Spinal cord (tissue), 9 donors: ENCODE measurements at regions not wholly inside any gene's neighbourhood (a gene's known extent, or its start where the extent isn't known, plus 50 kb on each side); places are given as distances from the start of the nearest gene placed in this dataset.
"Not testable (repeated sequence)": the region's sequence is repeated elsewhere in the genome, so short reads cannot be mapped to it uniquely, and the experiment has no call there.

Experiments used
- DNase-seq, 6 donors: peaks; one replicate each; pipeline versions ENCODE4 v3.0.0 to v3.0.0-alpha.2; 2013 to 2015; ENCODE audit warnings: low spot score in 6 of 6, low read depth in 4 of 6
- H3K27ac ChIP-seq: one replicate; pipeline ENCODE4 v1.5.1; 2013; ENCODE audit warnings: low read depth, low read length, control low read depth
- H3K27me3 ChIP-seq: one replicate; pipeline ENCODE4 v1.6.1; 2013; ENCODE audit warnings: low read length; ENCODE audit not compliant: control insufficient read depth, insufficient read depth
- H3K36me3 ChIP-seq: one replicate; pipeline ENCODE4 v1.6.1; 2013; ENCODE audit warnings: low read length; ENCODE audit not compliant: control insufficient read depth, insufficient read depth
- H3K4me1 ChIP-seq: one replicate; pipeline ENCODE4 v1.6.1; 2013; ENCODE audit warnings: low read length; ENCODE audit not compliant: control insufficient read depth, insufficient read depth
- H3K4me3 ChIP-seq: one replicate; pipeline ENCODE4 v1.5.1; 2013; ENCODE audit warnings: low read depth, low read length, control low read depth
- H3K9me3 ChIP-seq: one replicate; pipeline ENCODE4 v1.6.1; 2013; ENCODE audit warnings: low read length; ENCODE audit not compliant: control insufficient read depth, insufficient read depth
- WGBS: methylation state at CpG from one replicate; pipeline ENCODE4 v1.1.5; 2013; ENCODE audit warnings: missing lambda C conversion rate; ENCODE audit not compliant: insufficient coverage; 5-methylcytosine and 5-hydroxymethylcytosine counted together
- donor health status: healthy.

GRCh38 chr1:10878469-10878868, 82.0 kb upstream of the CASZ1 start:
- DNase-seq, result no peak
- 82% methylated on average over 7 of the region's 7 CpGs for WGBS
- H3K36me3 ChIP-seq, result no peaks in the 10 kb centered on the region
- H3K27ac ChIP-seq, result no peak overlapping the region
- no peaks in the 10 kb centered on the region for H3K27me3 ChIP-seq
- no peaks in the 10 kb centered on the region for H3K9me3 ChIP-seq
- H3K4me1 ChIP-seq, result no peaks in the 10 kb centered on the region
- H3K4me3 ChIP-seq, result no peak overlapping the region

- no peaks in the 10 kb centered on the region for H3K27me3 ChIP-seq
- no peak for DNase-seq
- H3K27ac ChIP-seq, result no peak overlapping the region
- 77% methylated on average over 5 of the region's 7 CpGs for WGBS
- H3K9me3 ChIP-seq, result no peaks in the 10 kb centered on the region
- H3K4me1 ChIP-seq, result no peaks in the 10 kb centered on the region
- no peaks in the 10 kb centered on the region for H3K36me3 ChIP-seq
- H3K4me3 ChIP-seq, result no peak overlapping the region
These were observed 83.6 kb upstream of the CASZ1 start for GRCh38 chr1:10880063-10880462.

GRCh38 chr1:10881046-10881445, 84.6 kb upstream of the CASZ1 start:
- no peak for DNase-seq
- Histone ChIP-seq H3K27me3 (no peaks in the 10 kb centered on the region), H3K36me3 (no peaks in the 10 kb centered on the region), H3K9me3 (no peaks in the 10 kb centered on the region), H3K4me1 (no peaks in the 10 kb centered on the region), H3K4me3 (no peak overlapping the region), H3K27ac (no peak overlapping the region)
- 78% methylated on average over 10 of the region's 10 CpGs for WGBS

DNA sequence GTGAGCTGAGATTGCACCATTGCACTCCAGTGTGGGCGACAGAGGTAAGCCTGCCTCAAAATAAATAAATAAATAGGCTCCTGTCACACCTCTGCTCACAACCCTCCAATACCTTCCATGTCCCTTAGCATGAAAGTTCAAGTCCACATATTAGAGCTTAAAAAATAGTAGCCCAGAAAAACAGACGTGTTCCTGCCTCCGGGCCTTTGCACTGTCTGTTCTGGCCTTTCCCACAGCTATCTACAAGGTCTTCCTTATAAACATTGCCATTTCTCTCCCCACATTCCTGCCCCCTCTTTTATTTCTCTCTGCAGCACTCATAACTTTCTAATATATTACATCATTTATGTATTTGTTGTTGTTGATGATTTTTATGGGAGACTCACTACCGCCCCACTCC, 85.6 kb upstream of the CASZ1 start:
- DNase-seq, result no peak
- 100% methylated on average over 2 of the region's 4 CpGs for WGBS
- Histone ChIP-seq H3K36me3 (no peaks in the 10 kb centered on the region), H3K4me3 (no peak overlapping the region), H3K4me1 (no peaks in the 10 kb centered on the region), H3K27ac (no peak overlapping the region), H3K27me3 (no peaks in the 10 kb centered on the region), H3K9me3 (no peaks in the 10 kb centered on the region)

DNA sequence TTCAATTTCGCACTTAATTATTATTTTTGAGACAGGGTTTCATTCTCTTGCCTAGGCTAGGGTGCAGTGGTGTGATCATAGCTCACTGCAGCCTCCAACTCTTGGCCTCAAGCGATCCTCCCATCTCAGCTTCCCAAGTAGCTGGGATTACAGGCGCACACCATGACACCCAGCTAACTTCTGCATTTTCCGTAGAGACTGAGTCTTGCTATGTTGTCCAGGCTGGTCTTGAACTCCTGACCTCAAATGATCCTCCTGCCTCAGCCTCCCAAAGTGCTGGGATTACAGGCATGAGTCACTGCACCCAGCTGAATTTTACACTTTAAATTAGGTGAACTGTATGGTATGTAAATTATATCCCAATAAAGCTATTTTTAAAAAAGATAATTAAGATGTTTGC, 90.6 kb upstream of the CASZ1 start:
- H3K9me3 ChIP-seq, H3K4me3 ChIP-seq, H3K4me1 ChIP-seq, H3K27ac ChIP-seq, H3K36me3 ChIP-seq, DNase-seq: not testable (repeated sequence)
- peaks cover 28% of the 10 kb centered on the region for H3K27me3 ChIP-seq
- WGBS, result 100% methylated on average over 3 of the region's 4 CpGs

DNA sequence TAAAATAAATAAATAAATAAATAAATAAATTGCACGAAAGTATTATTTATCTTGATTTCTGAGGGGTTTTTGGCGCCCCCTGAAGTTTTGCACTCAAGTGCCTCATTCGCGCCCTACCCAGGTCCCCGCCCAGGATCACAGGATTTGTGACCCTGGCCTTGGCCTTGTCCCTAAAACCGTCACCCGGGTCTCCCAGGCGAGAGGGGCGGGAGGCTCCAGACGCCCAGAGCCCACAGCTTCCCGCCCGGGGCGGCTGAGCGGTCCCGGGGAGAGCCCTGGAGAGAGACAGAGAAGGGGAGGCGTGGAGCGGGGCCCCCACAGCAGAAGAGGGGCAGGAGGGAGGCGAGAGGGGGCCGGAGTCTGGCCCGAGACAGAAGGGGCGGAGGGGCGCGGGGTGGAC, 91.8 kb upstream of the CASZ1 start:
- no peaks in the 10 kb centered on the region for H3K36me3 ChIP-seq
- 5% methylated on average over 20 of the region's 23 CpGs for WGBS
- no peak for DNase-seq
- H3K4me3 ChIP-seq, result no peak overlapping the region
- H3K27me3 ChIP-seq, result peaks cover 28% of the 10 kb centered on the region
- H3K4me1 ChIP-seq, result peaks cover 9% of the 10 kb centered on the region
- H3K9me3 ChIP-seq, result no peaks in the 10 kb centered on the region
- no peak overlapping the region for H3K27ac ChIP-seq

GRCh38 chr1:10888791-10889649, 92.6 kb upstream of the CASZ1 start:
- Histone ChIP-seq H3K4me3 (no peak overlapping the region), H3K4me1 (peaks cover 9% of the 10 kb centered on the region), H3K27ac (no peak overlapping the region), H3K36me3 (no peaks in the 10 kb centered on the region), H3K27me3 (peaks cover 28% of the 10 kb centered on the region), H3K9me3 (no peaks in the 10 kb centered on the region)
- 5% methylated on average over 60 of the region's 66 CpGs for WGBS
- DNase-seq, result no peak

GRCh38 chr1:10889650-10890353, 93.4 kb upstream of the CASZ1 start:
- Histone ChIP-seq H3K27ac (no peak overlapping the region), H3K4me1 (peaks cover 9% of the 10 kb centered on the region), H3K9me3 (no peaks in the 10 kb centered on the region), H3K36me3 (no peaks in the 10 kb centered on the region), H3K4me3 (no peak overlapping the region), H3K27me3 (peaks cover 28% of the 10 kb centered on the region)
- 66% methylated on average over 20 of the region's 20 CpGs for WGBS
- DNase-seq, result no peak

DNA sequence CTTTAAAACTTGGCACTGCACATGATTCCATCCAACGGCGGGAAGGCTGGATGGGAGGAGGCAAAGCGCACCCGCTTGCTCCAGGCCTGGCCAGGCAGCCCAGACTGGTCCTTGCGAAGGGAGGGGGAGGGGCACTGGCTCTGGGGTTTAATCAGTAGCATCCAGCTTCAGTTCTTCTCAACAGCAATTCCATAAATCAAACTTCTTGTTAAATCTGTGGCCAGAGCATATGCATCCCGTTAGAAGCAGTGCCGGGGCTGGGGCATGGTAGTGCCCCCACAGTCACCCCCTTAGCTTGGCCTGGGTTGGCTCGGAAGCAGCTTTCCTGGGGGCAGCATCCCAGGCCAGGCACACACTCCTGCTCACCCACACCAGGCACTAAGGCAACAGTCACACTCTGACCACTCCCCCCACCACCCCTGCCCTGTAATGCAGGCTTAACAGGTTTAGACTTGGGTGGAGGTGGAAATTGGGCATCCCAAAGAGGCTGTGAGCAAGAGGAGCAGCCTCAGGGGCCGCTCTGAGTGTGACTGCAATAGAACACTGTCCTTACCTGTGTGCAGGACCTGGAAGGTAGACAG, 94.1 kb upstream of the CASZ1 start:
- Histone ChIP-seq H3K9me3 (no peaks in the 10 kb centered on the region), H3K36me3 (no peaks in the 10 kb centered on the region), H3K4me3 (no peak overlapping the region), H3K4me1 (peaks cover 9% of the 10 kb centered on the region), H3K27me3 (peaks cover 28% of the 10 kb centered on the region), H3K27ac (no peak overlapping the region)
- WGBS, result 65% methylated on average over 4 of the region's 9 CpGs
- DNase-seq, result no peak
